ENCODE measurements at regions not wholly inside any gene's neighbourhood (a gene's known extent, or its start where the extent isn't known, plus 50 kb on each side); places are given as distances from the start of the nearest gene placed in this dataset.

GRCh38 chr11:119798656-119799055 is 69.7 kb upstream of the NECTIN1 start:
- Histone ChIP-seq H4K20me1 (ENCODE audit: insufficient read depth, low read length) (no peaks in the 10 kb centered on the region), H3K27ac (ENCODE audit: low read depth, low read length, poor library complexity, severe bottlenecking) (no peak overlapping the region), H3K27me3 (ENCODE audit: insufficient read depth, low read length) (no peaks in the 10 kb centered on the region), H2AFZ (ENCODE audit: low read length) (no peak overlapping the region), H3K79me2 (ENCODE audit: insufficient read depth, low read length) (no peaks in the 10 kb centered on the region), H3K36me3 (ENCODE audit: insufficient read depth, low read length) (no peaks in the 10 kb centered on the region), H3K4me2 (ENCODE audit: low read length) (no peak overlapping the region), H3K4me1 (ENCODE audit: insufficient read depth, low read length, severe bottlenecking) (no peaks in the 10 kb centered on the region), H3K9me3 (ENCODE audit: low read length) (no peaks in the 10 kb centered on the region), H3F3A (ENCODE audit: insufficient read depth, low read length) (no peaks in the 10 kb centered on the region), H3K9ac (ENCODE audit: low read length) (no peak overlapping the region), H3K4me3 (ENCODE audit: low read depth, low read length, poor library complexity, severe bottlenecking) (no peak overlapping the region), H3K9me2 (ENCODE audit: low read depth, low read length) (no peaks in the 10 kb centered on the region)
- no peak for TF ChIP-seq EZH2 (IDR thresholded peaks at IDR 0.05; ENCODE audit: borderline replicate concordance, low read length)
- no peak for TF ChIP-seq CTCF (IDR thresholded peaks at IDR 0.05; ENCODE audit: low read length)

DNA sequence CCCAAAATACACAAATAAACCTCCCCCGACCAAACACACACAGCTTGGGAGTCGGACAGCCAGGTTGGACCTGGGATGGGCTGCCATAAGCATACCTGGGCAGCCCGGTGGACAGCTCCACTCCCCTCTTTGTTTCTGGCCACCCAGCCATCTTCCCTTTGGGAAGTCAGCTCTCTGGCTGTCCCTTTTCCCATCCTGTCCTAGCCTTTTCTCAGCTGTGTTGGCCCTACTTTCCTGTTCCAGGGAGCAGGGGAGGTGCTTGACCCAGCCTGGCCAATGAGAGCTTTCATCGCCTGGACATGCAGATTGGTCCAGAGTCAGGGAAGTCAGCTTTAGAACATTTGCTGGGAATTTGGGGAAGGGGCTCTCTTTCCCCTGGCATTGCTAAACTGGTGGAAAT is 68.7 kb upstream of the NECTIN1 start:
- H3K36me3 ChIP-seq (ENCODE audit: insufficient read depth, low read length) = no peaks in the 10 kb centered on the region
- no peak overlapping the region for H2AFZ ChIP-seq (ENCODE audit: low read length)
- H3K9me3 ChIP-seq (ENCODE audit: low read length) = no peaks in the 10 kb centered on the region
- no peaks in the 10 kb centered on the region for H3K9me2 ChIP-seq (ENCODE audit: low read depth, low read length)
- no peak overlapping the region for H3K9ac ChIP-seq (ENCODE audit: low read length)
- no peak overlapping the region for H3K4me3 ChIP-seq (ENCODE audit: low read depth, low read length, poor library complexity, severe bottlenecking)
- H3F3A ChIP-seq (ENCODE audit: insufficient read depth, low read length) = no peaks in the 10 kb centered on the region
- H3K27me3 ChIP-seq (ENCODE audit: insufficient read depth, low read length) = no peaks in the 10 kb centered on the region
- H3K27ac ChIP-seq (ENCODE audit: low read depth, low read length, poor library complexity, severe bottlenecking) = no peak overlapping the region
- TF ChIP-seq EZH2 (IDR thresholded peaks at IDR 0.05; ENCODE audit: borderline replicate concordance, low read length) = no peak
- no peak for TF ChIP-seq CTCF (IDR thresholded peaks at IDR 0.05; ENCODE audit: low read length)
- no peaks in the 10 kb centered on the region for H3K79me2 ChIP-seq (ENCODE audit: insufficient read depth, low read length)
- no peaks in the 10 kb centered on the region for H4K20me1 ChIP-seq (ENCODE audit: insufficient read depth, low read length)
- H3K4me1 ChIP-seq (ENCODE audit: insufficient read depth, low read length, severe bottlenecking) = no peaks in the 10 kb centered on the region
- H3K4me2 ChIP-seq (ENCODE audit: low read length) = no peak overlapping the region

- H3K4me3 ChIP-seq (ENCODE audit: low read depth, low read length, poor library complexity, severe bottlenecking) = no peak overlapping the region
- no peaks in the 10 kb centered on the region for H3K9me2 ChIP-seq (ENCODE audit: low read depth, low read length)
- no peak overlapping the region for H3K9ac ChIP-seq (ENCODE audit: low read length)
- H3K27ac ChIP-seq (ENCODE audit: low read depth, low read length, poor library complexity, severe bottlenecking) = no peak overlapping the region
- no peak overlapping the region for H3K4me2 ChIP-seq (ENCODE audit: low read length)
- TF ChIP-seq EZH2 (IDR thresholded peaks at IDR 0.05; ENCODE audit: borderline replicate concordance, low read length) (no peak), CTCF (IDR thresholded peaks at IDR 0.05; ENCODE audit: low read length) (no peak)
- no peaks in the 10 kb centered on the region for H3F3A ChIP-seq (ENCODE audit: insufficient read depth, low read length)
- no peaks in the 10 kb centered on the region for H3K4me1 ChIP-seq (ENCODE audit: insufficient read depth, low read length, severe bottlenecking)
- H3K36me3 ChIP-seq (ENCODE audit: insufficient read depth, low read length) = no peaks in the 10 kb centered on the region
- no peaks in the 10 kb centered on the region for H4K20me1 ChIP-seq (ENCODE audit: insufficient read depth, low read length)
- H3K27me3 ChIP-seq (ENCODE audit: insufficient read depth, low read length) = no peaks in the 10 kb centered on the region
- H3K79me2 ChIP-seq (ENCODE audit: insufficient read depth, low read length) = no peaks in the 10 kb centered on the region
- H3K9me3 ChIP-seq (ENCODE audit: low read length) = no peaks in the 10 kb centered on the region
- H2AFZ ChIP-seq (ENCODE audit: low read length) = no peak overlapping the region
Measured at GRCh38 chr11:119797123-119797611, 68.2 kb upstream of the NECTIN1 start.

Measured in OCI-LY1 (cell line).